GM10266 (cell line): ENCODE measurements at regions not wholly inside any gene's neighbourhood (a gene's known extent, or its start where the extent isn't known, plus 50 kb on each side); places are given as distances from the start of the nearest gene placed in this dataset.

Experiments used
- DNase-seq: peaks from one replicate; pipeline ENCODE4 v3.0.0; 2012; ENCODE audit errors: extremely low spot score
- CTCF ChIP-seq: IDR thresholded peaks from 2 replicates; pipeline ENCODE4 v1.5.1; 2012; ENCODE audit warnings: mild to moderate bottlenecking, low read depth; ENCODE audit not compliant: control insufficient read depth, insufficient read depth; ENCODE audit errors: missing control alignments

DNA sequence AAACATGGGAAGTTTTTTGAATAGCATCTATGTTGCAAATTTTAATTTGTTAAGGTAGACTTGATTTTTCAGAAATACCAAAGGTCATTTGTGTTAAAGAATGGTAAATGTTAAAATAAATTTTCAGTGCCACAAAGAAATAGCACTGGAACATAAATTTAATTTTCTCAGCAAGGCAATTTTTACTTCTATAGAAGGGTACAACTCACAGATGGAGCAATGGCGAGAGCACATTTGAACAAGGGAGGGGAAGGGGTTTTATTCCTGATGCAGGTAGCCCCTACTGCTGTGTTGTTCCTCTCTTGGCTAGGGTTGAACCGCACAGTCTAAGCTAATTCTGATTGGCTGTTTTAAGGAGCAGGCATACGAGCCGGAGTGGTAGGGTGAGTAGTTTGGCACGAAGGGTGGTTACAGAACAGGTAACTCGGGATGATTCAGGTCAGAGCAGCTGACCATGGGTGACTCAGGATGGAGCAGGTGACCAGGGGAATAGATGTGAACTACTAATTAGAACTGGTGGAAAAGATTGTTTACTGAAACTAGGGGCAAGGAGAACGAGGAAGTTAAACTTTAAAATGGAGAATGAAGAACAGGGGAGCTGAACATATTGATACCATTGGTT, 50.1 kb upstream of the PSME4 start:
- DNase-seq, result no peak
- no peak for TF ChIP-seq CTCF
